Suprapubic skin (tissue), 4 donors: ENCODE measurements at regions not wholly inside any gene's neighbourhood (a gene's known extent, or its start where the extent isn't known, plus 50 kb on each side); places are given as distances from the start of the nearest gene placed in this dataset.

Experiments
- DNase-seq, 2 donors: peaks; one replicate each; pipeline ENCODE4 v3.0.0-alpha.2; 2019; ENCODE audit warnings: low spot score in 2 of 2
- H3K27ac ChIP-seq: fragments of 200-600 bp; sonication (generic); one replicate; pipeline ENCODE4 v1.5.1; 2019
- H3K27me3 ChIP-seq: fragments of 200-600 bp; sonication (generic); one replicate; pipeline ENCODE4 v1.5.1; 2019
- H3K36me3 ChIP-seq: fragments of 200-600 bp; sonication (generic); one replicate; pipeline ENCODE4 v1.5.1; 2019
- H3K4me1 ChIP-seq: fragments of 200-600 bp; sonication (generic); one replicate; pipeline ENCODE4 v1.5.1; 2019
- H3K4me3 ChIP-seq: fragments of 200-600 bp; sonication (generic); one replicate; pipeline ENCODE4 v1.5.1; 2019; ENCODE audit warnings: mild to moderate bottlenecking
- H3K9me3 ChIP-seq: fragments of 200-600 bp; sonication (generic); one replicate; pipeline ENCODE4 v1.5.1; 2019
- EP300 ChIP-seq: sonication (generic); formaldehyde crosslinking; IDR thresholded peaks from one replicate; pipeline ENCODE4 v1.6.1; 2017; ENCODE audit warnings: antibody characterized with exemption
- POLR2A ChIP-seq, 2 donors: fragments of 450-650 bp; IDR thresholded peaks; one replicate each; pipeline ENCODE4 v1.6.1; 2017; ENCODE audit warnings: antibody characterized with exemption in 2 of 2, mild to moderate bottlenecking in 2 of 2, moderate library complexity in 2 of 2
- POLR2AphosphoS5 ChIP-seq, 3 donors: sonication (generic); formaldehyde crosslinking; IDR thresholded peaks; one replicate each; pipeline ENCODE4 v1.6.1; 2017; ENCODE audit warnings: antibody characterized with exemption in 3 of 3
- WGBS: methylation state at CpG from one replicate; pipeline ENCODE4 v1.1.5; 2018; 5-methylcytosine and 5-hydroxymethylcytosine counted together
- TF ChIP-seq, protein P1 (sequence below), 2 donors: fragments of 200-600 bp in 1 of 2; fragments of 450-650 bp in 1 of 2; sonication (generic) in 1 of 2; IDR thresholded peaks; one replicate each; pipeline ENCODE4 v1.5.1; 2016 to 2019; ENCODE audit warnings: antibody characterized with exemption in 2 of 2, mild to moderate bottlenecking in 1 of 2, moderate library complexity in 1 of 2

DNA sequence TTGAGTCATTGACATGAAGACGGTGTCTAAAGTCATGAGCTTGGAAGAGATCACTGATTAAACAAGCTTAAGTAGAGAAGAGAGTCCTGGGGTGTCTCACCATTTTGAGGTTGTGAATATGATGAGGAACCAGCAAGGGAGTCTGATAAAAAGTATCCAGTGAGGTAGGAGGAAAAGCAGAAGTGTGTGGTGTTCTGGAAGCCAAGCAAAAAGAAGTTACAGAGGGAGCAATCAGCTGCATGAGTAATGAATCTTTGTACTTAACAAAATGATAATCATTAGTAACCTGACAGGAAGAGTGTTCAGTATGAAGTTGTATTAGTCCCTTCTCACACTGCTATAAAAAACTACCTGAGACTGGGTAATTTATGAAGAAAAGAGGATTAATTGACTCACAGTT is 131.3 kb downstream of the C11orf87 start:
- 97% methylated on average over 1 of the region's 1 CpG for WGBS

DNA sequence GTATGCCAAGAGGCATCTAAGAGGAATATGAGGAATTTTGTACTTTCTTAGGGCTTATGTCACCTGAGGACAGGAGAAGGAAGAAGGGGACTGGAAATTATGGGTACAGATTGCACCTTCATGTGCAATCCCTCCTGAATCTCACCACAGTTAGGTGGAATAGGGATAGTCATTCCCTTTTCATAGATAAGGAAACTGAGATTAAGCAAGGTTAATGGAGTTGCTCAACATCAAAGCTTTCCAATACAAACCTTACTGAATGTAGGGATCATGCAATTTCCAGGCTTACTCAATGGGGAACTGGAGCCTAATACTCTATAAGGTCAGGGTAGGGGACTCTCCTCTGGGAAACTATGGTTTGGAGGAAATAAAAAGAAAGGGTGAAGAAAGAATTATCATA is 133.0 kb downstream of the C11orf87 start:
- Histone ChIP-seq H3K4me1 (no peaks in the 10 kb centered on the region), H3K27ac (no peak overlapping the region), H3K4me3 (no peak overlapping the region), H3K27me3 (no peaks in the 10 kb centered on the region), H3K9me3 (no peaks in the 10 kb centered on the region), H3K36me3 (no peaks in the 10 kb centered on the region)
- DNase-seq = no peak
- no peak for TF ChIP-seq POLR2A (IDR thresholded peaks at IDR 0.05)
- no peak for TF ChIP-seq POLR2AphosphoS5 (IDR thresholded peaks at IDR 0.05)
- TF ChIP-seq, protein P1, sequence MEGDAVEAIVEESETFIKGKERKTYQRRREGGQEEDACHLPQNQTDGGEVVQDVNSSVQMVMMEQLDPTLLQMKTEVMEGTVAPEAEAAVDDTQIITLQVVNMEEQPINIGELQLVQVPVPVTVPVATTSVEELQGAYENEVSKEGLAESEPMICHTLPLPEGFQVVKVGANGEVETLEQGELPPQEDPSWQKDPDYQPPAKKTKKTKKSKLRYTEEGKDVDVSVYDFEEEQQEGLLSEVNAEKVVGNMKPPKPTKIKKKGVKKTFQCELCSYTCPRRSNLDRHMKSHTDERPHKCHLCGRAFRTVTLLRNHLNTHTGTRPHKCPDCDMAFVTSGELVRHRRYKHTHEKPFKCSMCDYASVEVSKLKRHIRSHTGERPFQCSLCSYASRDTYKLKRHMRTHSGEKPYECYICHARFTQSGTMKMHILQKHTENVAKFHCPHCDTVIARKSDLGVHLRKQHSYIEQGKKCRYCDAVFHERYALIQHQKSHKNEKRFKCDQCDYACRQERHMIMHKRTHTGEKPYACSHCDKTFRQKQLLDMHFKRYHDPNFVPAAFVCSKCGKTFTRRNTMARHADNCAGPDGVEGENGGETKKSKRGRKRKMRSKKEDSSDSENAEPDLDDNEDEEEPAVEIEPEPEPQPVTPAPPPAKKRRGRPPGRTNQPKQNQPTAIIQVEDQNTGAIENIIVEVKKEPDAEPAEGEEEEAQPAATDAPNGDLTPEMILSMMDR (IDR thresholded peaks at IDR 0.05) = no peak
- TF ChIP-seq EP300 = no peak

More for the DNA sequence above, 131.3 kb downstream of the C11orf87 start:
- DNase-seq = no peak
- Histone ChIP-seq H3K27me3 (no peaks in the 10 kb centered on the region), H3K9me3 (no peaks in the 10 kb centered on the region), H3K36me3 (no peaks in the 10 kb centered on the region), H3K4me1 (no peaks in the 10 kb centered on the region), H3K4me3 (no peak overlapping the region), H3K27ac (no peak overlapping the region)
- TF ChIP-seq EP300 (no peak), POLR2AphosphoS5 (IDR thresholded peaks at IDR 0.05) (no peak)

DNA sequence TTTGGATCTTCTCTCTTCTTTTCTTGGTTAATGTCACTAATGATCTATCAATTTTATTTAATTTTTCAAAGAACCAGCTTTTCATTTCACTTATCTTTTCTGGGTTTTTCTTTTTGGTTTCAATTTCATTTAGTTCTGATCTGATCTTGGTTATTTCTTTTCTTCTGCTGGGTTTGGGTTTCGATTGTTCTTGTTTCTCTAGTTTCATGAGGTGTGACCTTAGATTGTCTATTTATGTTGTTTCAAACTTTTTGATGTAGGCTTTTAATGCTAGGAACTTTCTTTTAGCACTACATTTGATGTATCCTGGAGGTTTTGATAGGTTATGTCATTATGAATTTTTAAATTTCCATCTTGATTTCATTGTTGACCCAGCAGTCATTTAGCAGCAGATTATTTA is 142.3 kb downstream of the C11orf87 start:
- Histone ChIP-seq H3K4me3 (no peak overlapping the region), H3K9me3 (no peaks in the 10 kb centered on the region), H3K27me3 (no peaks in the 10 kb centered on the region), H3K36me3 (no peaks in the 10 kb centered on the region), H3K4me1 (no peaks in the 10 kb centered on the region), H3K27ac (no peak overlapping the region)
- TF ChIP-seq, protein P1 (IDR thresholded peaks at IDR 0.05) = no peak
- TF ChIP-seq POLR2AphosphoS5 (IDR thresholded peaks at IDR 0.05) = no peak
- no peak for TF ChIP-seq EP300
- TF ChIP-seq POLR2A (IDR thresholded peaks at IDR 0.05) = no peak
- 88% methylated on average over 1 of the region's 1 CpG for WGBS
- DNase-seq = no peak

DNA sequence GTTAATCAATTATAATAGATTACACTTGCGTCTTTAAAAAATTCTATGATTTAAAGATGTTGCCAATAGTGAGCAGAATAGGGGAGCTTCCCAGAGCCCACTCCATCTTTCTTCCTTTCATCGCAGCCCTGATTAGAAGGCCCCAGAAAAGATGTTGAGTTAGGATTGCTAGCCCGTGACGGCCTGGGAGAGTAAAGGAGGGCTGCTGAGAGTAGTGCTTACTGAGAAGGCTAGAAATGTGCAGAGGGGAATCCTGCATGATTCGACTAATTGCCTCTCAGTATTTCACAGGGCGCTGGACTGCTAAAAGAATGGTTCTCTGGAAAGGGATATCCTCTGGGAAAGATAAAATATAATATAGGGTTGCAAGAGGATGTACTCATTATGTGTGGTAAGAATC is 160.5 kb downstream of the C11orf87 start:
- H3K36me3 ChIP-seq = no peaks in the 10 kb centered on the region
- H3K4me3 ChIP-seq = no peak overlapping the region
- H3K27ac ChIP-seq = no peak overlapping the region
- TF ChIP-seq, protein P1 (IDR thresholded peaks at IDR 0.05) = no peak
- TF ChIP-seq POLR2A (IDR thresholded peaks at IDR 0.05) (no peak), POLR2AphosphoS5 (IDR thresholded peaks at IDR 0.05) (no peak), EP300 (no peak)
- WGBS = 86% methylated on average over 6 of the region's 6 CpGs
- no peaks in the 10 kb centered on the region for H3K4me1 ChIP-seq
- no peak for DNase-seq
- no peaks in the 10 kb centered on the region for H3K27me3 ChIP-seq
- no peaks in the 10 kb centered on the region for H3K9me3 ChIP-seq

DNA sequence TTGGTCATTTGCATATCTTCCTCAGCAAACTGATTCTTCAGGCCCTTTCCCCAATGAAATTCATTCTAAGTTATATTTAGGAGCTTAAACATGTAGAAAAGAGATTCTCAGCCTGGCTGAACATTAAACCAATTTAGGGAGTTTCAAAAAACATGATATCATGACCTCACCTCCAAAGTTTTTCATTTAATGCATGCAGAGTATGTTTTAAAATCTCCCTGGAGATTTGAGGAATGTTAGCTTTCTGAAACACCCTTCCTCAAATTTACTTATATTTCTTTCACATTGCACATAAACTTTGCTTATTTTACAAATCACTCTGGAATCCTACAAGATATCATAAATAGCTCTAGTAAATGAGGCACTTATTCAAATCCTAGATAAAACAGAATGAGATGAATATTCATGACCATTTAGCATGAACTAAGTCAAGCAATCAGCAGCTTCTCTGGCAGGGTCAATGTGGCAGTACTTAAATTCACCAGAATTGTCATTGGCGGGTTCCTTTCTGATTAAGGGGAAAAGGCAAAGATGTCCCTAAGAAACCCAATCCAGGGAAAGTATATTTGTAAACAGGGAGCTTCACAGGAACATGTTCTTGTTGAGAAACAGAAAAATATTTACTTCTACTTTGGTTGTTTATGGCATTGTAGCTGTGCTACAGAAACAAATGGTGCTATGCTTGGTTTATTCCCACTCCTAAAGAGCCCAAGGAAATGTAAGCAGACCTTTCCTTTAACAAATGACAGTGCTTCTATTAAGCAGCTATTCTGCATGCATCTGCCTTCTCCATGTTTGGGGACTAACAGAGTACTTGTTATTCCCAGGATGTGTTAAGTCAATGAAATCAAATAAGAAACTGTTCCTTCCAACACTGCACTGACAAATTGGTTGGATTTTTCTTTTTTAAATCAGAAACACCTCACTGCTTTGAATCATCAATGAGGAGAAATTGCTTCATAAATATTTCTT is 162.3 kb downstream of the C11orf87 start:
- H3K4me1 ChIP-seq = no peaks in the 10 kb centered on the region
- 85% methylated on average over 1 of the region's 1 CpG for WGBS

More for the DNA sequence above, 162.3 kb downstream of the C11orf87 start:
- H3K27me3 ChIP-seq = no peaks in the 10 kb centered on the region
- DNase-seq = no peak
- no peak overlapping the region for H3K4me3 ChIP-seq
- TF ChIP-seq POLR2AphosphoS5 (IDR thresholded peaks at IDR 0.05) = no peak
- TF ChIP-seq POLR2A (IDR thresholded peaks at IDR 0.05) = no peak
- TF ChIP-seq, protein P1 (IDR thresholded peaks at IDR 0.05) = no peak
- no peak for TF ChIP-seq EP300
- H3K27ac ChIP-seq = no peak overlapping the region
- H3K36me3 ChIP-seq = no peaks in the 10 kb centered on the region
- H3K9me3 ChIP-seq = no peaks in the 10 kb centered on the region
